T-cell (primary cell): ENCODE measurements at regions not wholly inside any gene's neighbourhood (a gene's known extent, or its start where the extent isn't known, plus 50 kb on each side); places are given as distances from the start of the nearest gene placed in this dataset.

Source experiments
- ATAC-seq, 4 experiments: fragments of 200-7000 bp in 3 of 4; fragments of 150-1000 bp in 1 of 4; cut with Tn5 transposase; replicated peaks in 1 of 4; 1 replicate in 3 of 4; 2 replicates in 1 of 4; pipeline ENCODE4 v1.10.0; 2021; ENCODE audit warnings: moderate library complexity in 3 of 4, mild to moderate bottlenecking in 2 of 4, moderate number of reproducible peaks in 1 of 4
- CTCF ChIA-PET, 2 donors: fragments of 300-600 bp; sonication (Branson Sonifier 250); formaldehyde crosslinking; loops; one replicate each; lab custom pipeline; 2022; ENCODE audit warnings: antibody characterized with exemption in 2 of 2; lab: Charles Lee
- POLR2A ChIA-PET, 2 donors: fragments of 300-600 bp; sonication (Branson Sonifier 250); formaldehyde crosslinking; loops; one replicate each; lab custom pipeline; 2022; ENCODE audit warnings: antibody characterized with exemption in 2 of 2; lab: Charles Lee
- DNase-seq, 35 experiments: peaks; one replicate each; pipeline versions ENCODE4 v3.0.0 to v3.0.0-alpha.2; 2013 to 2023
- H3K27ac ChIP-seq: one replicate; pipeline ENCODE4 v1.5.1; 2013; ENCODE audit warnings: low read length
- H3K27me3 ChIP-seq, 2 experiments: replicated peaks in 1 of 2; 1 replicate in 1 of 2; 2 replicates in 1 of 2; pipeline versions ENCODE4 v1.6.1 to v1.7.0; 2013; ENCODE audit warnings: low read length in 1 of 2, mixed read lengths in 1 of 2; ENCODE audit not compliant: control insufficient read depth in 2 of 2, insufficient read depth in 2 of 2; ENCODE audit errors: extremely low read depth in 1 of 2
- H3K36me3 ChIP-seq, 2 donors: 1 replicate in 1 of 2; 2 replicates in 1 of 2; pipeline versions ENCODE4 v1.6.1 to v1.7.0; 2013; ENCODE audit warnings: low read length in 1 of 2; ENCODE audit not compliant: control insufficient read depth in 2 of 2, insufficient read depth in 1 of 2; ENCODE audit errors: extremely low read depth in 1 of 2
- H3K4me1 ChIP-seq, 2 experiments: 1 replicate in 1 of 2; 2 replicates in 1 of 2; pipeline versions ENCODE4 v1.6.1 to v1.7.0; 2013; ENCODE audit warnings: low read length in 2 of 2, mixed read lengths in 1 of 2; ENCODE audit not compliant: insufficient read depth in 2 of 2, control insufficient read depth in 1 of 2; ENCODE audit errors: extremely low read depth in 1 of 2
- H3K4me3 ChIP-seq, 2 donors: 1 replicate in 1 of 2; 2 replicates in 1 of 2; pipeline versions ENCODE4 v1.5.1 to v1.7.0; 2013; ENCODE audit warnings: mild to moderate bottlenecking in 2 of 2, low read length in 1 of 2, moderate library complexity in 1 of 2; ENCODE audit not compliant: control insufficient read depth in 1 of 2; ENCODE audit errors: extremely low read depth in 1 of 2
- H3K9me3 ChIP-seq: 2 replicates; pipeline ENCODE4 v1.7.0; 2013
- H3K27ac Mint-ChIP-seq, 2 donors: one replicate each; pipeline ENCODE4 v1.8.0; 2020 to 2021; ENCODE audit warnings: mild to moderate bottlenecking in 2 of 2, mixed read lengths in 2 of 2
- H3K27me3 Mint-ChIP-seq, 2 donors: one replicate each; pipeline ENCODE4 v1.8.0; 2021 to 2022; ENCODE audit warnings: mixed read lengths in 2 of 2
- H3K36me3 Mint-ChIP-seq: one replicate; pipeline ENCODE4 v1.8.0; 2021; ENCODE audit warnings: mixed read lengths
- H3K4me1 Mint-ChIP-seq, 3 donors: one replicate each; pipeline ENCODE4 v1.8.0; 2020 to 2022; ENCODE audit warnings: mixed read lengths in 3 of 3, mild to moderate bottlenecking in 1 of 3
- H3K4me3 Mint-ChIP-seq, 3 donors: one replicate each; pipeline ENCODE4 v1.8.0; 2020 to 2022; ENCODE audit warnings: mild to moderate bottlenecking in 3 of 3, mixed read lengths in 3 of 3, moderate library complexity in 3 of 3
- H3K9me3 Mint-ChIP-seq, 3 donors: one replicate each; pipeline ENCODE4 v1.8.0; 2020 to 2022; ENCODE audit warnings: mixed read lengths in 3 of 3
- WGBS: methylation state at CpG from one replicate; pipeline ENCODE4 v1.1.5; 2013; ENCODE audit warnings: missing lambda C conversion rate; ENCODE audit not compliant: insufficient coverage; 5-methylcytosine and 5-hydroxymethylcytosine counted together

GRCh38 chr2:200089756-200090109 lies 134.4 kb downstream of the MAIP1 start:
- Mint-ChIP-seq H3K4me1 (no peaks in the 10 kb centered on the region), H3K36me3 (no peaks in the 10 kb centered on the region), H3K9me3 (no peaks in the 10 kb centered on the region), H3K27me3 (peaks cover 8 to 19% of the 10 kb centered on the region in 2 donors), H3K27ac (no peak overlapping the region), H3K4me3 (no peak overlapping the region)
- Histone ChIP-seq H3K4me3 (no peak overlapping the region), H3K27ac (no peak overlapping the region), H3K9me3 (no peaks in the 10 kb centered on the region), H3K27me3 (peaks cover 0 to 2% of the 10 kb centered on the region in 2 experiments), H3K36me3 (no peaks in the 10 kb centered on the region), H3K4me1 (no peaks in the 10 kb centered on the region)
- no peak for DNase-seq
- POLR2A ChIA-PET: no interaction called here
- CTCF ChIA-PET: no interaction called here
- WGBS: 93% methylated on average over 2 of the region's 6 CpGs
- no peak for ATAC-seq

- ChIA-PET CTCF (no interaction called here), POLR2A (no interaction called here)
- Histone ChIP-seq H3K27ac (no peak overlapping the region), H3K4me3 (no peak overlapping the region), H3K4me1 (no peaks in the 10 kb centered on the region), H3K36me3 (no peaks in the 10 kb centered on the region), H3K9me3 (no peaks in the 10 kb centered on the region), H3K27me3 (no peaks in the 10 kb centered on the region)
- 94% methylated on average over 4 of the region's 6 CpGs for WGBS
- DNase-seq: no peak
- no peak for ATAC-seq
- Mint-ChIP-seq H3K9me3 (no peaks in the 10 kb centered on the region), H3K4me1 (no peaks in the 10 kb centered on the region), H3K27me3 (peaks cover 8 to 13% of the 10 kb centered on the region in 2 donors), H3K4me3 (no peak overlapping the region), H3K36me3 (no peaks in the 10 kb centered on the region), H3K27ac (no peak overlapping the region)
These were observed 135.3 kb downstream of the MAIP1 start for GRCh38 chr2:200090683-200091082.

GRCh38 chr2:200091126-200091525 lies 135.7 kb downstream of the MAIP1 start:
- no peaks in the 10 kb centered on the region for H3K27me3 ChIP-seq
- DNase-seq (no peak), ATAC-seq (no peak)
- no peaks in the 10 kb centered on the region for H3K9me3 ChIP-seq
- no peaks in the 10 kb centered on the region for H3K4me1 Mint-ChIP-seq
- WGBS: no CpG with 5 or more reads among the region's 2 CpGs
- no peaks in the 10 kb centered on the region for H3K36me3 Mint-ChIP-seq
- POLR2A ChIA-PET: no interaction called here
- H3K4me3 Mint-ChIP-seq: no peak overlapping the region
- CTCF ChIA-PET: no interaction called here
- H3K36me3 ChIP-seq: no peaks in the 10 kb centered on the region
- peaks cover 8 to 13% of the 10 kb centered on the region in 2 donors for H3K27me3 Mint-ChIP-seq
- H3K27ac Mint-ChIP-seq: no peak overlapping the region
- H3K27ac ChIP-seq: no peak overlapping the region
- no peak overlapping the region for H3K4me3 ChIP-seq
- no peaks in the 10 kb centered on the region for H3K4me1 ChIP-seq
- no peaks in the 10 kb centered on the region for H3K9me3 Mint-ChIP-seq

- no peaks in the 10 kb centered on the region for H3K4me1 Mint-ChIP-seq
- POLR2A ChIA-PET: no interaction called here
- DNase-seq (no peak), ATAC-seq (no peak)
- no peaks in the 10 kb centered on the region for H3K9me3 Mint-ChIP-seq
- WGBS: 14% methylated on average over 1 of the region's 2 CpGs
- H3K36me3 Mint-ChIP-seq: no peaks in the 10 kb centered on the region
- H3K27ac Mint-ChIP-seq: no peak overlapping the region
- CTCF ChIA-PET: no interaction called here
- no peaks in the 10 kb centered on the region for H3K36me3 ChIP-seq
- no peak overlapping the region for H3K4me3 Mint-ChIP-seq
- peaks cover 6 to 13% of the 10 kb centered on the region in 2 donors for H3K27me3 Mint-ChIP-seq
- no peaks in the 10 kb centered on the region for H3K4me1 ChIP-seq
- no peaks in the 10 kb centered on the region for H3K9me3 ChIP-seq
- H3K4me3 ChIP-seq: no peak overlapping the region
- no peak overlapping the region for H3K27ac ChIP-seq
- no peaks in the 10 kb centered on the region for H3K27me3 ChIP-seq
These were observed 136.9 kb downstream of the MAIP1 start for GRCh38 chr2:200092235-200092634.

- Histone ChIP-seq H3K27ac (no peak overlapping the region), H3K27me3 (no peaks in the 10 kb centered on the region), H3K36me3 (no peaks in the 10 kb centered on the region), H3K9me3 (no peaks in the 10 kb centered on the region), H3K4me3 (no peak overlapping the region), H3K4me1 (no peaks in the 10 kb centered on the region)
- H3K36me3 Mint-ChIP-seq: no peaks in the 10 kb centered on the region
- DNase-seq (no peak), ATAC-seq (no peak)
- no CpG with 5 or more reads among the region's 3 CpGs for WGBS
- peaks cover 8 to 17% of the 10 kb centered on the region in 2 donors for H3K27me3 Mint-ChIP-seq
- no peaks in the 10 kb centered on the region for H3K4me1 Mint-ChIP-seq
- ChIA-PET POLR2A (no interaction called here), CTCF (no interaction called here)
- no peak overlapping the region for H3K4me3 Mint-ChIP-seq
- H3K9me3 Mint-ChIP-seq: no peaks in the 10 kb centered on the region
- H3K27ac Mint-ChIP-seq: no peak overlapping the region
These were observed 140.1 kb downstream of the MAIP1 start for GRCh38 chr2:200095436-200095835.

GRCh38 chr2:200099256-200099655 lies 143.9 kb downstream of the MAIP1 start:
- Mint-ChIP-seq H3K4me1 (no peaks in the 10 kb centered on the region), H3K9me3 (no peaks in the 10 kb centered on the region), H3K36me3 (no peaks in the 10 kb centered on the region), H3K27me3 (peaks cover 6 to 23% of the 10 kb centered on the region in 2 donors), H3K4me3 (no peak overlapping the region), H3K27ac (no peak overlapping the region)
- Histone ChIP-seq H3K4me1 (no peaks in the 10 kb centered on the region), H3K27me3 (no peaks in the 10 kb centered on the region), H3K9me3 (no peaks in the 10 kb centered on the region), H3K36me3 (no peaks in the 10 kb centered on the region), H3K4me3 (no peak overlapping the region), H3K27ac (no peak overlapping the region)
- no peak for DNase-seq
- ChIA-PET POLR2A (no interaction called here), CTCF (no interaction called here)
- no CpG with 5 or more reads among the region's 1 CpG for WGBS
- ATAC-seq: no peak

GRCh38 chr2:200100027-200100426 lies 144.6 kb downstream of the MAIP1 start:
- Mint-ChIP-seq H3K4me1 (no peaks in the 10 kb centered on the region), H3K4me3 (no peak overlapping the region), H3K36me3 (no peaks in the 10 kb centered on the region), H3K27me3 (peaks cover 8 to 23% of the 10 kb centered on the region in 2 donors), H3K27ac (no peak overlapping the region), H3K9me3 (no peaks in the 10 kb centered on the region)
- ChIA-PET POLR2A (no interaction called here), CTCF (no interaction called here)
- Histone ChIP-seq H3K4me3 (no peak overlapping the region), H3K9me3 (no peaks in the 10 kb centered on the region), H3K27ac (no peak overlapping the region), H3K36me3 (no peaks in the 10 kb centered on the region), H3K4me1 (no peaks in the 10 kb centered on the region), H3K27me3 (no peaks in the 10 kb centered on the region)
- ATAC-seq (no peak), DNase-seq (no peak)
